ENCODE measurements at regions not wholly inside any gene's neighbourhood (a gene's known extent, or its start where the extent isn't known, plus 50 kb on each side); places are given as distances from the start of the nearest gene placed in this dataset.

- H3K27me3 Mint-ChIP-seq (ENCODE audit: low read depth): peaks cover 24% of the 10 kb centered on the region
- Histone ChIP-seq H3K79me2 (ENCODE audit: insufficient read depth, low read length) (no peaks in the 10 kb centered on the region), H3K4me1 (ENCODE audit: insufficient read depth, low read length) (peaks cover 2% of the 10 kb centered on the region; the same call in 1 of the 2 replicates), H4K5ac (ENCODE audit: insufficient read length, low read depth, low read length) (no peak overlapping the region), H2AFZ (ENCODE audit: low read length) (no peak overlapping the region), H3K23me2 (ENCODE audit: insufficient read length, low read depth, low read length, poor library complexity, severe bottlenecking) (no peaks in the 10 kb centered on the region), H2BK20ac (ENCODE audit: low read depth, low read length, poor library complexity, severe bottlenecking) (no peak overlapping the region), H2BK15ac (ENCODE audit: low read depth, low read length) (no peak overlapping the region), H3K27ac (ENCODE audit: insufficient read length, low read depth, low read length) (no peak overlapping the region), H3K14ac (ENCODE audit: insufficient read depth, low read length) (no peak overlapping the region), H4K91ac (ENCODE audit: insufficient read length, low read depth, low read length) (no peak overlapping the region), H3K4me2 (ENCODE audit: insufficient read depth, insufficient read length, low read length) (no peak overlapping the region), H3K18ac (ENCODE audit: insufficient read length, low read depth, low read length) (no peak overlapping the region), H3T11ph (ENCODE audit: low read length) (no peak overlapping the region), H2AK5ac (ENCODE audit: insufficient read length, low read length) (no peak overlapping the region), H3K27me3 (ENCODE audit: insufficient read depth, low read length) (no peaks in the 10 kb centered on the region), H2BK5ac (ENCODE audit: insufficient read length, low read length) (no peak overlapping the region), H3K23ac (ENCODE audit: insufficient read length, low read depth, low read length) (no peak overlapping the region), H3K9ac (ENCODE audit: extremely low read depth, insufficient read length, low read length) (no peak overlapping the region), H3K9me3 (ENCODE audit: control insufficient read depth, low read depth, low read length) (no peaks in the 10 kb centered on the region), H2BK120ac (ENCODE audit: low read depth, low read length, poor library complexity, severe bottlenecking) (no peak overlapping the region), H3K79me1 (ENCODE audit: insufficient read depth, low read depth, low read length, poor library complexity, severe bottlenecking) (no peaks in the 10 kb centered on the region), H2BK12ac (ENCODE audit: insufficient read length, low read depth, low read length) (no peak overlapping the region), H4K20me1 (ENCODE audit: control insufficient read depth, insufficient read depth, insufficient read length) (no peaks in the 10 kb centered on the region), H3K56ac (ENCODE audit: insufficient read length, low read depth, low read length) (no peak overlapping the region), H4K8ac (replicated peaks; ENCODE audit: insufficient read length, low read depth, low read length) (no peak overlapping the region), H3K4ac (ENCODE audit: low read depth, low read length) (no peak overlapping the region)
- TF ChIP-seq, protein P1, sequence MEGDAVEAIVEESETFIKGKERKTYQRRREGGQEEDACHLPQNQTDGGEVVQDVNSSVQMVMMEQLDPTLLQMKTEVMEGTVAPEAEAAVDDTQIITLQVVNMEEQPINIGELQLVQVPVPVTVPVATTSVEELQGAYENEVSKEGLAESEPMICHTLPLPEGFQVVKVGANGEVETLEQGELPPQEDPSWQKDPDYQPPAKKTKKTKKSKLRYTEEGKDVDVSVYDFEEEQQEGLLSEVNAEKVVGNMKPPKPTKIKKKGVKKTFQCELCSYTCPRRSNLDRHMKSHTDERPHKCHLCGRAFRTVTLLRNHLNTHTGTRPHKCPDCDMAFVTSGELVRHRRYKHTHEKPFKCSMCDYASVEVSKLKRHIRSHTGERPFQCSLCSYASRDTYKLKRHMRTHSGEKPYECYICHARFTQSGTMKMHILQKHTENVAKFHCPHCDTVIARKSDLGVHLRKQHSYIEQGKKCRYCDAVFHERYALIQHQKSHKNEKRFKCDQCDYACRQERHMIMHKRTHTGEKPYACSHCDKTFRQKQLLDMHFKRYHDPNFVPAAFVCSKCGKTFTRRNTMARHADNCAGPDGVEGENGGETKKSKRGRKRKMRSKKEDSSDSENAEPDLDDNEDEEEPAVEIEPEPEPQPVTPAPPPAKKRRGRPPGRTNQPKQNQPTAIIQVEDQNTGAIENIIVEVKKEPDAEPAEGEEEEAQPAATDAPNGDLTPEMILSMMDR (conservative IDR thresholded peaks at IDR 0.05): no peak
- H3K4me1 Mint-ChIP-seq: peaks cover 4 to 8% of the 10 kb centered on the region in 2 experiments; a peak in 3 of 4 replicates
- no peak overlapping the region for H3K27ac Mint-ChIP-seq
- no peak overlapping the region for H3K4me3 Mint-ChIP-seq
- no CpG with 5 or more reads among the region's 5 CpGs for WGBS (ENCODE audit: extremely low coverage, insufficient read length, low lambda C conversion rate)
- H3K36me3 Mint-ChIP-seq (ENCODE audit: insufficient read depth in 1 of 3, low read depth in 3 of 3): peaks cover 0 to 9% (median 0%) of the 10 kb centered on the region in 3 experiments; a peak in 3 of 7 replicates
- H3K9me3 Mint-ChIP-seq: peaks cover 5 to 8% of the 10 kb centered on the region in 2 experiments; a peak in 4 of 5 replicates
- no peak for DNase-seq
Observed at GRCh38 chr5:10849278-10849677, 88.2 kb upstream of the DAP start.
